Activated T-cell treated with anti-CD3 and anti-CD28 coated beads for 24 hours (primary cell): ENCODE measurements at regions not wholly inside any gene's neighbourhood (a gene's known extent, or its start where the extent isn't known, plus 50 kb on each side); places are given as distances from the start of the nearest gene placed in this dataset.

Experiments used
- DNase-seq: peaks from one replicate; pipeline ENCODE4 v3.0.0-alpha.2; 2020; ENCODE audit warnings: low read depth

DNA sequence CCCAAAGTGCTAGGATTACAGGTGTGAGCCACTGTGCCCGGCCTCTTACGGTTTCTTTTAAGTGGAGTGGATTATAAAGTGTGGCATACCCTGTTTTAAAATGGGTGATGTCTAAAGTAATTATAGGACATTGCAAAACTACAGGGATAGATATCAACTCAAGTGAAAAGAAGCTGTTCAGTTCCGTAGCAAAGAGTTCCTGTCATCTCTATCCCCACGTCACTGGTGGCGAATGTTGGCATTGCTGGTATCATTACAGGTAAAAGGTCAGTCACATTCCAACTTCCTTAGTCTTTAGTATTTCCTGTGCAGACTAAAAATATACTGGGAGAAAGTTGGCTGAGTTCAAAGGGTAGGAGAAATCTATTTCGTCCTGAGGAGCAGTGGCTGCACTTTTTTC, 95.6 kb upstream of the SLC38A2 start:
- DNase-seq = no peak

GRCh38 chr12:46465307-46465706, 92.7 kb upstream of the SLC38A2 start:
- no peak for DNase-seq

GRCh38 chr12:46464863-46465262, 92.3 kb upstream of the SLC38A2 start:
- no peak for DNase-seq

GRCh38 chr12:46462641-46463355, 90.2 kb upstream of the SLC38A2 start:
- no peak for DNase-seq

GRCh38 chr12:46461907-46462640, 89.5 kb upstream of the SLC38A2 start:
- no peak for DNase-seq

- DNase-seq = no peak
Observed at GRCh38 chr12:46461459-46461858, 88.9 kb upstream of the SLC38A2 start.

DNA sequence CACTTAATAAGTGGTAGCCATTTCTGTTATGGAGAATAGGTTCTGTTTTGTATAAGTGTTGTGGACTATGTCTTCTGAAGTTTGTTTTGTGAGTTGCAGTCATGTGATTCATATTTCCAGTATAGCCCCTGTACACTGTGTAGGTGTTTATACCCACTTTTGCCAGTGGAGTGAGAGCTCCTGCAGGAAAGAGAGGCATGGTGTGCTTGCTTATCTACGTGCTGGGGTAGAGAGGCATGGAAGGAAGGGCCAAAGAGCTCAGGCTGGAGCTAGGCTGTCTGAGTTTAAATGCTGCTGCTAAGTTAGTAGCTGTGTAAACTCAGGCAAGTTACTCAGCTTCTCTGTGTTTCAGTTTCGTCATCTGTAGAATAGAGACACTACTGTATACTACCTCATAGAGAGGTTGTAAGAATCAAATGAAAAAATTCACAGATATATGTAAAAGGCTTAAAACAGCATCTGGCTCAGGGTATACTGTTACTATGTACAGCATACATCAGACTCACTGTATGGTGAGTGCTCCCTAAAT, 88.2 kb upstream of the SLC38A2 start:
- DNase-seq = no peak

GRCh38 chr12:46459861-46460545, 87.4 kb upstream of the SLC38A2 start:
- DNase-seq = no peak

DNA sequence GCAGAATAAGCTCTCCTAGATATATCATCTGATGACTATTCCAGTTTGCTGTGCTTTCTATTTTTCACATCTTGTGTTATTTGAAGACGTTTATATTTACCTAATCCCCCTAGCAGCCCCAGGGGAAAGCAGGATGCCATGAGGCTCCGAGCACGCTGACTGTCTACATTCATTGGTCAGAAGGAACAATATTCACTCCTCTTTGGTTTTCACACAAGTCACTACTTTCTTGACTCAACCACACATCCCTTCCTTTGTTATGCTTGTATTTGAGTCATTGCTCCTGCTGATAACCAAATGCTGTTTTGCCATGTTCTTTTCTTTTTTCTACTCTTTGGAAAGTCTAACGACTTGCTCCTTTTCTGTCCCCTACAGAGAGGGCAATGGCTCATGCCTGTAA, 86.5 kb upstream of the SLC38A2 start:
- DNase-seq = no peak

DNA sequence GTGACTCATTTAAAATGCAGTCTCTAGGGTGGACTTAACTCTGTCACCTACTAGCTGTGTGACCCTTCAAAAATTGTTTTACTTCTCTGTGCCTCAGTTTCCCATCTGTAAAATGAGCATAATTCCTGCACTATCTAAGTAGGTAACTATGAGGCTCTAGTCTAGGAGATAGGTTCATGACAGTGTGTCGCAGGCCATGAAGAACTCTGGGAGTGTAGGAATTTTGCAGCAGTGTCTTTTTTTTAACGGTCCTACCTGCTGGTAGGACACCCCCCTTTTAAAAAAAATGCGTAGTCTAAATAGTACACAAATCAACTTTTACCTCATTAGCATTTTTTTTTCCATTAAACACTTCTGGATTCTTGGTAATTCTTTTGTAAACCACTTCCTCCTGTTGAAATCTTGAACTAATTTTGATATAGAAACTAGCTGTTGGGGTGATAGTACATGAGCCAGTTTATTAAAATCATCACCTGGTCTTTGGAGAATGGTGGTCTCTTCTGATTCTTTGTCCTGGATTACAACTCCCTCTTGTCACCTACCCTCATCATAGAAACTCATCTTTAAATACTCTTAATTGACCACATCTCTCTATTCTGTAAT, 86.0 kb upstream of the SLC38A2 start:
- DNase-seq = no peak

- no peak for DNase-seq
Observed at GRCh38 chr12:46457958-46458357, 85.4 kb upstream of the SLC38A2 start.

GRCh38 chr12:46456356-46457334, 84.1 kb upstream of the SLC38A2 start:
- no peak for DNase-seq

DNA sequence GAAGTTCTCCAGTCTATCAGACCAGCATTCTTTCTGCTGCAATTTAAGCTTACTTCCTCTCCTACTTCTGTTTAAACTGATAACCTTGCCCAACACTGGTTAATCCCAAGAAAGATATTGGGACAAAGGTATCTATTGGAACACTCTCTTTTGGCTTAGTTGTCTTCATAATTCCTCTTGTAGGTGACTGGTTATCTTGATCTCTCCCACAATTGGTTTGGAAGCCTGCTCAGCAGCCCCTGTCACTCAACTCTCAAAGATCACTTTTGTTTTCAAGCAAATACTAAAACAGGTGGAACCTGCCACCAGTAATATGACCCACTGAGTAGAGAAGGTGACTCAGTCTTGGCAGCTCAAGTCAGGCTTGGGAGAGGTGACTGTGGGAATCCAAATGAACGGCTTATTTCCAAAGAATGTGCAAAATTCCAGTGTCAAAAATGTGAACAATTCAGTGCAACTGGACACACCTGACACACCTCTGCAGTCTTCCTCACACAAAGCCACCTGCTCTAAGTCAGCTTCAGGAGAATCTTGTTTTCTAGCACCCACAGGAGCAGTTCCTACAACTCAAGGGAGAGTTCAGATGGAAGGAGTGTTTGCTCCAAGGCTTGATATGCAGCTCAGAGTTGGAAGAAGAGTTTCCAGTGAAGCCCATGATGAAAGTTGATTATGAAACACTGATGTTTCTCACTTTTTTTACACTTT, 83.2 kb upstream of the SLC38A2 start:
- DNase-seq = no peak

DNA sequence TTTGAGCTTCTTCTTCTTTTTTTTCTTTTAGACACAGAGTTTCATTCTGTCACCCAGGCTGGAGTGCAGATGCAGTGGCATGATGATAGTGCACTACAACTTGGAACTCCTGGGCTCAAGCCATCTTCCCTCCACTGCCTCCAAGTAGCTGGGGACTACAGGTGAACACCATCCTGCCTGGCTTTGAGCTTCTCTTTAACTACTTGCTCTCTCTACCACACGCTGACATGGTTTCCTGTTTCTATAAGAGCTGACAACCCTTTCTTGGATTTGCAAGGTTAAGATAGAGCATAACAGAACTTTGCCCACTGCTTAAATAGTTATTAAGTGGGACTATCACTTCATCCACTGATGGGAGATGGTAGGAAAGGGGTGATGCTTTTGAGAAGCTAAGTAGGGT, 82.4 kb upstream of the SLC38A2 start:
- DNase-seq = no peak

GRCh38 chr12:46453428-46453827, 80.9 kb upstream of the SLC38A2 start:
- no peak for DNase-seq

- no peak for DNase-seq
Observed at GRCh38 chr12:46452776-46453175, 80.2 kb upstream of the SLC38A2 start.

DNA sequence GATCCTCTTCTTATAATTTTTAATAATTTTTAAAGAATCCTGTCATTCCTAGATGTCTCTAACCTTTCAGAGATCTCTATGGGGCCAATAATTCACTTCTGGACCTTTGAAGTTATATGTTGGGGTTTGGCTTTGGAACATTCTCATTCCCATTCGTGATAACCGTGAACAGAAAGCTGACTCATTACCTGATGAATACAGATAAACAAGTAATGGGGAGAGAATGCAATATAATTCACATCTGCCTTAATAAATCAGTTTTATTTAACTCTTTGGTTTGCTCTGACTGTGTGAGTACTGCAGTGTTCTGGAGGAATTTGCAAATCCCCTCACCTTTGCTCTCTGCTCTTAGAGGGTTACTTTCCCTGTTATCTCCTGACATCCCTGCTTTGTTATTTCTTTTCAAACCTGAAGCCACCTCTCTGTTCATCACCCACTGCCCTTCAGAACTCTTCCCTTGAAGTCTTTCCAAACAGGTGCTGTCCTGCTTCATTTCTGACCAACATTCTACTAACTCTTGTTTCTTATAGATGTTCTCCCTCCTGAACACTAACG, 79.6 kb upstream of the SLC38A2 start:
- DNase-seq = no peak

GRCh38 chr12:46451276-46452021, 78.9 kb upstream of the SLC38A2 start:
- DNase-seq = no peak

GRCh38 chr12:46450279-46450748, 77.7 kb upstream of the SLC38A2 start:
- no peak for DNase-seq
